Lung (tissue), 11 donors: ENCODE measurements at regions not wholly inside any gene's neighbourhood (a gene's known extent, or its start where the extent isn't known, plus 50 kb on each side); places are given as distances from the start of the nearest gene placed in this dataset.

Experiments
- ATAC-seq: fragments of 200-7000 bp; cut with Tn5 transposase; one replicate; pipeline ENCODE4 v1.9.1; 2020; ENCODE audit warnings: moderate number of reproducible peaks; ENCODE audit not compliant: insufficient read depth, low FRiP score
- DNase-seq, 3 donors: peaks; one replicate each; pipeline ENCODE4 v3.0.0-alpha.2; 2013 to 2017
- H3K27ac ChIP-seq, 2 donors: one replicate each; pipeline ENCODE4 v1.5.1; 2013; ENCODE audit warnings: mild to moderate bottlenecking in 2 of 2, moderate library complexity in 2 of 2, control low read depth in 1 of 2, inconsistent platforms in 1 of 2, low read depth in 1 of 2, low read length in 1 of 2
- H3K27me3 ChIP-seq, 3 donors: one replicate each; pipeline ENCODE4 v1.5.1; 2013; ENCODE audit warnings: low read length in 2 of 3; ENCODE audit not compliant: control insufficient read depth in 3 of 3, insufficient read depth in 3 of 3
- H3K36me3 ChIP-seq, 4 donors: one replicate each; pipeline ENCODE4 v1.5.1; 2013; ENCODE audit warnings: low read length in 4 of 4, mild to moderate bottlenecking in 1 of 4, moderate library complexity in 1 of 4; ENCODE audit not compliant: control insufficient read depth in 4 of 4, insufficient read depth in 4 of 4
- H3K4me1 ChIP-seq, 5 donors: one replicate each; pipeline ENCODE4 v1.5.1; 2013; ENCODE audit warnings: low read length in 5 of 5, mild to moderate bottlenecking in 2 of 5, moderate library complexity in 1 of 5; ENCODE audit not compliant: control insufficient read depth in 5 of 5, insufficient read depth in 5 of 5
- H3K4me3 ChIP-seq: one replicate; pipeline ENCODE4 v1.5.1; 2013; ENCODE audit warnings: mild to moderate bottlenecking, control low read depth, moderate library complexity
- H3K9ac ChIP-seq, 2 donors: one replicate each; pipeline ENCODE4 v1.5.1; 2013; ENCODE audit warnings: low read length in 2 of 2, control low read depth in 1 of 2; ENCODE audit not compliant: insufficient read depth in 1 of 2
- H3K9me3 ChIP-seq, 4 donors: one replicate each; pipeline ENCODE4 v1.5.1; 2013; ENCODE audit warnings: low read length in 3 of 4, mild to moderate bottlenecking in 1 of 4, moderate library complexity in 1 of 4; ENCODE audit not compliant: control insufficient read depth in 4 of 4, insufficient read depth in 3 of 4
- WGBS, 2 donors: extraction: QIAGEN DNeasy Blood & Tissue Kit; methylation state at CpG; one replicate each; pipeline ENCODE4 v1.1.7; 2013; 5-methylcytosine and 5-hydroxymethylcytosine counted together
- TF ChIP-seq, protein P1 (sequence below): IDR thresholded peaks from 2 replicates; pipeline ENCODE4 v1.5.1; 2012; ENCODE audit warnings: mild to moderate bottlenecking; ENCODE audit errors: control extremely low read depth, extremely low read depth
- donor health status: control.
- donor health status: control.
- donor health status: Bipolar disorder and iron deficiency.
- donor health status: healthy.
- donor health status: DM: yes; HTN: yes; CAD: no.

DNA sequence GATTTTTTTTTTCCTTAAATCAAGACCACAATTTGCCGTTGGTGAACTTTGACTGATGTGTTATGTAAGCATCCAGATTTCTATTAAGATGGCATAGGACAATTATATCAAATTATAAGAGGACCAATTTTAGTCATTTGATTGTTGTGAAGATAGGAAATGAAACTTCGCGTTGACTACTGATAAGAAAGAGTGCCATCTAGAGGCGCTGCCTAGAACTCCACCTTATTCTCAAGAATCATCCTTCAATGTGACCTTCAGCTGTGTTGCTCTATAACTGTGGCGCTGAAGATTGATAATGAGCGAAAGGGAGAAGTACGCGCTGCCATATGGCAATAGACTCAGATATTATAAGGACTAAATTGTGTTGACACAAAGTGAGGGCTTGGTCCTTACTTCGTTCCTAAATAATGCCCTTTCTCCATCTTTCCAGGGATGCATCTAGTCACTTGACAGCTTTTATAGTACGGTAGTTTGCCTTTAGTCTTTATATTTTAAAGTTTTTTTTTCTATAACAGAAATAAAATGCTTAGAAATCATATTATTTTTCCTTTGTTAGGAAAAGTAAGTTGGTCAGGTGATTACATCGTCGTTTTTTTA is 350.8 kb upstream of the STXBP6 start:
- no peak overlapping the region for H3K9ac ChIP-seq
- 20 to 23% methylated on average over 12 of the region's 12 CpGs for WGBS, 2 donors
- no peaks in the 10 kb centered on the region for H3K4me1 ChIP-seq

GRCh38 chr14:25396128-25396527 is 346.2 kb upstream of the STXBP6 start:
- no peaks in the 10 kb centered on the region for H3K4me1 ChIP-seq
- ATAC-seq (no peak), DNase-seq (no peak)
- 56 to 73% methylated on average over 1 of the region's 1 CpG for WGBS, 2 donors
- no peak overlapping the region for H3K27ac ChIP-seq
- no peak overlapping the region for H3K4me3 ChIP-seq
- H3K36me3 ChIP-seq, result no peaks in the 10 kb centered on the region
- H3K27me3 ChIP-seq, result peaks cover 0 to 5% (median 0%) of the 10 kb centered on the region in 3 donors
- no peaks in the 10 kb centered on the region for H3K9me3 ChIP-seq
- TF ChIP-seq, protein P1, sequence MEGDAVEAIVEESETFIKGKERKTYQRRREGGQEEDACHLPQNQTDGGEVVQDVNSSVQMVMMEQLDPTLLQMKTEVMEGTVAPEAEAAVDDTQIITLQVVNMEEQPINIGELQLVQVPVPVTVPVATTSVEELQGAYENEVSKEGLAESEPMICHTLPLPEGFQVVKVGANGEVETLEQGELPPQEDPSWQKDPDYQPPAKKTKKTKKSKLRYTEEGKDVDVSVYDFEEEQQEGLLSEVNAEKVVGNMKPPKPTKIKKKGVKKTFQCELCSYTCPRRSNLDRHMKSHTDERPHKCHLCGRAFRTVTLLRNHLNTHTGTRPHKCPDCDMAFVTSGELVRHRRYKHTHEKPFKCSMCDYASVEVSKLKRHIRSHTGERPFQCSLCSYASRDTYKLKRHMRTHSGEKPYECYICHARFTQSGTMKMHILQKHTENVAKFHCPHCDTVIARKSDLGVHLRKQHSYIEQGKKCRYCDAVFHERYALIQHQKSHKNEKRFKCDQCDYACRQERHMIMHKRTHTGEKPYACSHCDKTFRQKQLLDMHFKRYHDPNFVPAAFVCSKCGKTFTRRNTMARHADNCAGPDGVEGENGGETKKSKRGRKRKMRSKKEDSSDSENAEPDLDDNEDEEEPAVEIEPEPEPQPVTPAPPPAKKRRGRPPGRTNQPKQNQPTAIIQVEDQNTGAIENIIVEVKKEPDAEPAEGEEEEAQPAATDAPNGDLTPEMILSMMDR, result no peak
- H3K9ac ChIP-seq, result no peak overlapping the region

More for the DNA sequence above, 350.8 kb upstream of the STXBP6 start:
- Histone ChIP-seq H3K4me3 (no peak overlapping the region), H3K36me3 (no peaks in the 10 kb centered on the region), H3K27ac (no peak overlapping the region), H3K27me3 (peaks cover 0 to 11% (median 0%) of the 10 kb centered on the region in 3 donors), H3K9me3 (no peaks in the 10 kb centered on the region)
- DNase-seq (peak; percentile 26 to 75 (median 59)), ATAC-seq (peak; percentile 73)
- TF ChIP-seq, protein P1, result peak; percentile 18

- H3K9ac ChIP-seq, result no peak overlapping the region
- no peak for DNase-seq
- no peak overlapping the region for H3K4me3 ChIP-seq
- no peaks in the 10 kb centered on the region for H3K9me3 ChIP-seq
- H3K27ac ChIP-seq, result no peak overlapping the region
- ATAC-seq, result no peak
- no peaks in the 10 kb centered on the region for H3K36me3 ChIP-seq
- H3K27me3 ChIP-seq, result peaks cover 0 to 3% (median 0%) of the 10 kb centered on the region in 3 donors
- no peaks in the 10 kb centered on the region for H3K4me1 ChIP-seq
- TF ChIP-seq, protein P1, result no peak
- 71 to 72% methylated on average over 3 of the region's 3 CpGs for WGBS, 2 donors
Observed at GRCh38 chr14:25394791-25395391, 344.9 kb upstream of the STXBP6 start.

DNA sequence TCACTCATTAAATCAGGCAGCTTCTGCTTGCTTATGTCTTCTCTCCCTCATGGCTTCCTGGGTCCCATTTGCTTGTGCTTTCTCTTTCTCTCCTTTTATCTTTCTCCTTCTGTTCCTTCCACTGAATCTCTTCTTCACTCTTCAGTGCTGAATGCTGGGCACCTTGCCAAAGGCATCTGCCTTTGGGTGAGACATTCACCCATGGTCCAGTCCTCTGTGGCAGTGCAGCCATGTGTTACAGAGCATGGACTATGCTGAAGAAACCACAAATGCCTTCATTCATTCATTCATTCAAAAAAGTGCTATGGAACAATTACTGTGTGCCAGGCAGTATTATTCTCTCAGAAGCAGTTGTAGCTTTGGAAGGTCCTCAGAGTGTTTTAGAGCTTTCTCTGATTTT is 344.4 kb upstream of the STXBP6 start:
- Histone ChIP-seq H3K9ac (no peak overlapping the region), H3K36me3 (no peaks in the 10 kb centered on the region), H3K27ac (no peak overlapping the region), H3K4me1 (no peaks in the 10 kb centered on the region), H3K9me3 (no peaks in the 10 kb centered on the region), H3K4me3 (no peak overlapping the region), H3K27me3 (peaks cover 0 to 3% (median 0%) of the 10 kb centered on the region in 3 donors)
- TF ChIP-seq, protein P1, result no peak
- ATAC-seq (no peak), DNase-seq (no peak)
